Activated CD8-positive, alpha-beta memory T cell treated with anti-CD3 and anti-CD28 coated beads, Interleukin-2, amount 50 U/mL, for 1 hour (primary cell): ENCODE measurements at regions not wholly inside any gene's neighbourhood (a gene's known extent, or its start where the extent isn't known, plus 50 kb on each side); places are given as distances from the start of the nearest gene placed in this dataset.

Experiments
- DNase-seq: peaks from one replicate; pipeline ENCODE4 v3.0.0-alpha.2; 2020; ENCODE audit errors: extremely low read depth

- no peak for DNase-seq
Observed at GRCh38 chr20:59431014-59431413, 130.6 kb downstream of the EDN3 start.

- DNase-seq: no peak
Observed at GRCh38 chr20:59434960-59435359, 134.5 kb downstream of the EDN3 start.

GRCh38 chr20:59435518-59435917 is 135.1 kb downstream of the EDN3 start:
- no peak for DNase-seq

- no peak for DNase-seq
Observed at GRCh38 chr20:59437601-59438031, 137.2 kb downstream of the EDN3 start.

- no peak for DNase-seq
Observed at GRCh38 chr20:59438201-59438600, 137.8 kb downstream of the EDN3 start.

GRCh38 chr20:59439243-59439642 is 138.8 kb downstream of the EDN3 start:
- DNase-seq: no peak

- no peak for DNase-seq
Observed at GRCh38 chr20:59441306-59441705, 140.9 kb downstream of the EDN3 start.

GRCh38 chr20:59441860-59442810 is 141.7 kb downstream of the EDN3 start:
- DNase-seq: no peak

- no peak for DNase-seq
Observed at GRCh38 chr20:59443550-59443949, 143.1 kb downstream of the EDN3 start.

- DNase-seq: no peak
Observed at GRCh38 chr20:59446376-59446775, 146.0 kb downstream of the EDN3 start.

- no peak for DNase-seq
Observed at GRCh38 chr20:59448196-59448595, 147.8 kb downstream of the EDN3 start.

GRCh38 chr20:59448851-59449444 is 148.5 kb downstream of the EDN3 start:
- no peak for DNase-seq

- no peak for DNase-seq
Observed at GRCh38 chr20:59451066-59451630, 150.7 kb downstream of the EDN3 start.

- no peak for DNase-seq
Observed at GRCh38 chr20:59451641-59452040, 151.2 kb downstream of the EDN3 start.

GRCh38 chr20:59452856-59453255 is 151.5 kb upstream of the PHACTR3 start:
- DNase-seq: no peak

- DNase-seq: no peak
Observed at GRCh38 chr20:59453759-59454560, 150.4 kb upstream of the PHACTR3 start.

- DNase-seq: no peak
Observed at GRCh38 chr20:59455402-59456341, 148.7 kb upstream of the PHACTR3 start.

GRCh38 chr20:59456342-59457279 is 147.7 kb upstream of the PHACTR3 start:
- DNase-seq: no peak

- DNase-seq: no peak
Observed at GRCh38 chr20:59458645-59459044, 145.7 kb upstream of the PHACTR3 start.

GRCh38 chr20:59459586-59459985 is 144.8 kb upstream of the PHACTR3 start:
- DNase-seq: no peak
